ENCODE measurements at regions not wholly inside any gene's neighbourhood (a gene's known extent, or its start where the extent isn't known, plus 50 kb on each side); places are given as distances from the start of the nearest gene placed in this dataset.

- TF ChIP-seq SIN3A (IDR thresholded peaks at IDR 0.05; ENCODE audit: borderline replicate concordance, insufficient read depth, low read length): no peak
- no peak for TF ChIP-seq REST (IDR thresholded peaks at IDR 0.05; ENCODE audit: insufficient read depth in 1 of 2, low read depth in 2 of 2, low read length in 2 of 2)
- no peak for TF ChIP-seq TAF1 (IDR thresholded peaks at IDR 0.05; ENCODE audit: borderline replicate concordance, insufficient read depth, low read length)
- no peak for TF ChIP-seq POLR2AphosphoS5 (IDR thresholded peaks at IDR 0.05; ENCODE audit: low read depth, low read length)
- TF ChIP-seq FOXP2 (optimal IDR thresholded peaks at IDR 0.05; ENCODE audit: borderline replicate concordance, extremely low read depth, extremely low read length, insufficient read depth): no peak
These were observed 76.4 kb upstream of the UCN3 start for GRCh38 chr10:5288359-5288758.

- peak; percentile 21 for TF ChIP-seq FOXP2 (optimal IDR thresholded peaks at IDR 0.05; ENCODE audit: borderline replicate concordance, extremely low read depth, extremely low read length, insufficient read depth)
- no peak for TF ChIP-seq TAF1 (IDR thresholded peaks at IDR 0.05; ENCODE audit: borderline replicate concordance, insufficient read depth, low read length)
- TF ChIP-seq SIN3A (IDR thresholded peaks at IDR 0.05; ENCODE audit: borderline replicate concordance, insufficient read depth, low read length): no peak
- no peak for TF ChIP-seq REST (IDR thresholded peaks at IDR 0.05; ENCODE audit: insufficient read depth in 1 of 2, low read depth in 2 of 2, low read length in 2 of 2)
- no peak for TF ChIP-seq POLR2AphosphoS5 (IDR thresholded peaks at IDR 0.05; ENCODE audit: low read depth, low read length)
These were observed 73.1 kb upstream of the UCN3 start for GRCh38 chr10:5291501-5292195.

DNA sequence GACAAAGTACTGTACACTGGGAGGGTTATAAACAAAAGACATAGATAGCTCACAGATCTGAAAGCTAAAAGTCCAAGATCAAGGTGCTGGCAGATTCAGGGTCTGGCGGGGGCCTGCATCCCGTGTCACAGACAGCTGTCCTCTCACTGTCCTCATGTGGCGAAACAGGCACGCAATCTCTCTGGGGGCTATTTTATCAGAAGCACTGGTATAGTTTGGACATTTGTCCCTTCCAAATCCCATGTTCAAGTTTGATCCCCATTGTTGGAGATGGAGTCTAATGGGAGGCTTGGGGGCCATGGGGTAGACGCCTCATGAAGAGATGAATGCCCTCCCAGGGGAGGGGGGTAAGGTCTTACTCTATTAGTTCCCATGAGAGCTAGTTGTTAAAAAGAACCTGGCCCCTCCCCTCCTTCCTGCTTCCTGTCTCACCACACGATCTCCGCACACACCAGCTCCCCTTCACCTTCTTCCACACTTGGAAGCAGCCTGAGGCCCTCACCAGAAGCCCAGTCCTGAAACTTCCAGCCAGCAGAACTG lies 72.5 kb upstream of the UCN3 start:
- TF ChIP-seq REST (IDR thresholded peaks at IDR 0.05; ENCODE audit: insufficient read depth in 1 of 2, low read depth in 2 of 2, low read length in 2 of 2): no peak
- TF ChIP-seq POLR2AphosphoS5 (IDR thresholded peaks at IDR 0.05; ENCODE audit: low read depth, low read length): no peak
- TF ChIP-seq FOXP2 (optimal IDR thresholded peaks at IDR 0.05; ENCODE audit: borderline replicate concordance, extremely low read depth, extremely low read length, insufficient read depth): no peak

- TF ChIP-seq REST (IDR thresholded peaks at IDR 0.05; ENCODE audit: insufficient read depth in 1 of 2, low read depth in 2 of 2, low read length in 2 of 2): no peak
- no peak for TF ChIP-seq POLR2AphosphoS5 (IDR thresholded peaks at IDR 0.05; ENCODE audit: low read depth, low read length)
- no peak for TF ChIP-seq SIN3A (IDR thresholded peaks at IDR 0.05; ENCODE audit: borderline replicate concordance, insufficient read depth, low read length)
- no peak for TF ChIP-seq TAF1 (IDR thresholded peaks at IDR 0.05; ENCODE audit: borderline replicate concordance, insufficient read depth, low read length)
- TF ChIP-seq FOXP2 (optimal IDR thresholded peaks at IDR 0.05; ENCODE audit: borderline replicate concordance, extremely low read depth, extremely low read length, insufficient read depth): no peak
These were observed 70.8 kb upstream of the UCN3 start for GRCh38 chr10:5293691-5294550.

All from PFSK-1 (cell line).